ENCODE measurements at regions not wholly inside any gene's neighbourhood (a gene's known extent, or its start where the extent isn't known, plus 50 kb on each side); places are given as distances from the start of the nearest gene placed in this dataset.

- no peak for DNase-seq (ENCODE audit: low read depth, low spot score)
- in situ Hi-C loops (cut with HindIII; ENCODE audit: low pct_unique_long_range_greater_than_20kb, low sequenced_read_pairs): no loop called here
Observed at GRCh38 chr1:103854279-103854678, 104.6 kb downstream of the AMY1C start.

GRCh38 chr1:103859721-103860120 lies 110.0 kb downstream of the AMY1C start:
- in situ Hi-C loops (cut with HindIII; ENCODE audit: low pct_unique_long_range_greater_than_20kb, low sequenced_read_pairs): no loop called here
- DNase-seq (ENCODE audit: low read depth, low spot score): no peak

GRCh38 chr1:103898576-103899345 lies 149.1 kb downstream of the AMY1C start:
- DNase-seq (ENCODE audit: low read depth, low spot score): no peak
- in situ Hi-C loops (cut with HindIII; ENCODE audit: low pct_unique_long_range_greater_than_20kb, low sequenced_read_pairs): no loop called here

- no peak for DNase-seq (ENCODE audit: low read depth, low spot score)
Observed at GRCh38 chr1:103900005-103900404, 150.3 kb downstream of the AMY1C start.

GRCh38 chr1:103901072-103901471 lies 151.4 kb downstream of the AMY1C start:
- in situ Hi-C loops (cut with HindIII; ENCODE audit: low pct_unique_long_range_greater_than_20kb, low sequenced_read_pairs): no loop called here
- no peak for DNase-seq (ENCODE audit: low read depth, low spot score)

More at GRCh38 chr1:103900005-103900404, 150.3 kb downstream of the AMY1C start:
- in situ Hi-C loops (cut with HindIII; ENCODE audit: low pct_unique_long_range_greater_than_20kb, low sequenced_read_pairs): no loop called here

- in situ Hi-C loops (cut with HindIII; ENCODE audit: low pct_unique_long_range_greater_than_20kb, low sequenced_read_pairs): no loop called here
Observed at GRCh38 chr1:103905363-103905762, 155.7 kb downstream of the AMY1C start.

GRCh38 chr1:103911450-103911849 lies 161.8 kb downstream of the AMY1C start:
- DNase-seq (ENCODE audit: low read depth, low spot score): no peak
- in situ Hi-C loops (cut with HindIII; ENCODE audit: low pct_unique_long_range_greater_than_20kb, low sequenced_read_pairs): no loop called here

More at GRCh38 chr1:103905363-103905762, 155.7 kb downstream of the AMY1C start:
- DNase-seq (ENCODE audit: low read depth, low spot score): no peak

- no peak for DNase-seq (ENCODE audit: low read depth, low spot score)
- in situ Hi-C loops (cut with HindIII; ENCODE audit: low pct_unique_long_range_greater_than_20kb, low sequenced_read_pairs): no loop called here
Observed at GRCh38 chr1:103917795-103918194, 168.1 kb downstream of the AMY1C start.

GRCh38 chr1:103931891-103932290 lies 182.2 kb downstream of the AMY1C start:
- no peak for DNase-seq (ENCODE audit: low read depth, low spot score)
- in situ Hi-C loops (cut with HindIII; ENCODE audit: low pct_unique_long_range_greater_than_20kb, low sequenced_read_pairs): no loop called here

- DNase-seq (ENCODE audit: low read depth, low spot score): no peak
- in situ Hi-C loops (cut with HindIII; ENCODE audit: low pct_unique_long_range_greater_than_20kb, low sequenced_read_pairs): no loop called here
Observed at GRCh38 chr1:103937763-103938357, 188.2 kb downstream of the AMY1C start.

- no peak for DNase-seq (ENCODE audit: low read depth, low spot score)
- in situ Hi-C loops (cut with HindIII; ENCODE audit: low pct_unique_long_range_greater_than_20kb, low sequenced_read_pairs): no loop called here
Observed at GRCh38 chr1:103941086-103941485, 191.4 kb downstream of the AMY1C start.

GRCh38 chr1:103942029-103942428 lies 192.3 kb downstream of the AMY1C start:
- DNase-seq (ENCODE audit: low read depth, low spot score): no peak
- in situ Hi-C loops (cut with HindIII; ENCODE audit: low pct_unique_long_range_greater_than_20kb, low sequenced_read_pairs): no loop called here

GRCh38 chr1:103945774-103946173 lies 196.1 kb downstream of the AMY1C start:
- in situ Hi-C loops (cut with HindIII; ENCODE audit: low pct_unique_long_range_greater_than_20kb, low sequenced_read_pairs): no loop called here
- no peak for DNase-seq (ENCODE audit: low read depth, low spot score)

- DNase-seq (ENCODE audit: low read depth, low spot score): peak; percentile 35
- in situ Hi-C loops (cut with HindIII; ENCODE audit: low pct_unique_long_range_greater_than_20kb, low sequenced_read_pairs): no loop called here
Observed at GRCh38 chr1:103948526-103948925, 198.8 kb downstream of the AMY1C start.

GRCh38 chr1:103949779-103950178 lies 200.1 kb downstream of the AMY1C start:
- DNase-seq (ENCODE audit: low read depth, low spot score): no peak
- in situ Hi-C loops (cut with HindIII; ENCODE audit: low pct_unique_long_range_greater_than_20kb, low sequenced_read_pairs): no loop called here

GRCh38 chr1:103953386-103953785 lies 203.7 kb downstream of the AMY1C start:
- peak; percentile 50 for DNase-seq (ENCODE audit: low read depth, low spot score)
- in situ Hi-C loops (cut with HindIII; ENCODE audit: low pct_unique_long_range_greater_than_20kb, low sequenced_read_pairs): no loop called here

- in situ Hi-C loops (cut with HindIII; ENCODE audit: low pct_unique_long_range_greater_than_20kb, low sequenced_read_pairs): no loop called here
- DNase-seq (ENCODE audit: low read depth, low spot score): no peak
Observed at GRCh38 chr1:103958699-103959098, 209.0 kb downstream of the AMY1C start.

- DNase-seq (ENCODE audit: low read depth, low spot score): no peak
- in situ Hi-C loops (cut with HindIII; ENCODE audit: low pct_unique_long_range_greater_than_20kb, low sequenced_read_pairs): no loop called here
Observed at GRCh38 chr1:103959565-103959964, 209.9 kb downstream of the AMY1C start.

- in situ Hi-C loops (cut with HindIII; ENCODE audit: low pct_unique_long_range_greater_than_20kb, low sequenced_read_pairs): no loop called here
- no peak for DNase-seq (ENCODE audit: low read depth, low spot score)
Observed at GRCh38 chr1:103960045-103960444, 210.3 kb downstream of the AMY1C start.

All from SK-MEL-5 (cell line).